HEK293T (cell line): ENCODE measurements at regions not wholly inside any gene's neighbourhood (a gene's known extent, or its start where the extent isn't known, plus 50 kb on each side); places are given as distances from the start of the nearest gene placed in this dataset.

Source experiments
- ELF4 ChIP-seq: fragments of 450-650 bp; IDR thresholded peaks from 2 replicates; pipeline ENCODE4 v1.6.1; 2017; ENCODE audit warnings: antibody characterized with exemption
- FOXM1 ChIP-seq: fragments of 450-650 bp; IDR thresholded peaks from 2 replicates; pipeline ENCODE4 v1.6.1; 2017; ENCODE audit warnings: mild to moderate bottlenecking, borderline replicate concordance
- LEF1 ChIP-seq: fragments of 450-650 bp; IDR thresholded peaks from 2 replicates; pipeline ENCODE4 v1.6.1; 2017; ENCODE audit warnings: mild to moderate bottlenecking, borderline replicate concordance
- NFRKB ChIP-seq: fragments of 450-650 bp; IDR thresholded peaks from 2 replicates; pipeline ENCODE4 v1.6.1; 2016; ENCODE audit warnings: mild to moderate bottlenecking, moderate library complexity
- PKNOX1 ChIP-seq: fragments of 450-650 bp; IDR thresholded peaks from 2 replicates; pipeline ENCODE4 v1.6.1; 2016
- SP1 ChIP-seq: fragments of 450-650 bp; IDR thresholded peaks from 2 replicates; pipeline ENCODE4 v1.6.1; 2017
- SUZ12 ChIP-seq: fragments of 450-650 bp; IDR thresholded peaks from 2 replicates; pipeline ENCODE4 v1.6.1; 2016; ENCODE audit warnings: mild to moderate bottlenecking
- TARDBP ChIP-seq: fragments of 450-650 bp; IDR thresholded peaks from 2 replicates; pipeline ENCODE4 v1.6.1; 2016

DNA sequence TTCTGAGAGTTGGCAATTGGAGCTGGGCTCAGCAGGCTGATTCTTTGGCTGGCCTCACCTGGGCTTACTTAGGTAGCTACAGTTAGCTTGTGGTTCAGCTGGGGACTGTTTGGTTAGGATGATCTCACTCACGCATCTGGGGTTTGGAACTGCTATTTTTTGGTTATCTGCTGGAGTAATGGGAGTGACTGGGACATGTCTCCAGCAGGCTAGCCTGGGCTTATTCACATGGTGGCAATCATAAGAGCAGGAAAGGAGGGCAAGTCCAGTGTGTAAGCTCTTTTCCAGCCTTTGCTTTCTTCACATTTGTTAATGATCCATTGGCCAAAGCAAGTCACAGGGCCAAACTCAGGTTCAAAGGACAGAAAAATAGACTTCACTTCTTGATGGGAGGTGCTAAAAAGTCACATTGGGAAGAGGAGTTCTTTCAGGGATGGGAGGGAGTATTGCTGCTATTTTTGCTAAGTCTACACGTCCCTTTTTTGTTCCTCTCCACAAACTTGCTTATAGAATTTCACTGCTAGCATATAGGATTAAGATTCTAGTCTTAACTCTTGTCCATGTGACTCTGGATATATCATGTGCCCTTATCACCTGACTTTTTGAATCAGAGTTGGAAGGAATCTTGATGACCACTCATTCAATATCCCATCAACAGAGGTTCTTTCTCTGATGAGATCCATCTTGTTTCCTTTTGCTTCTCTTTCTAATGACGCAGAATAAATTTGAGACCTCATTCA lies 174.0 kb downstream of the ZFP36L2 start:
- TF ChIP-seq ELF4, result no peak
- no peak for TF ChIP-seq NFRKB
- TF ChIP-seq LEF1, result no peak
- no peak for TF ChIP-seq SUZ12
- no peak for TF ChIP-seq SP1
- no peak for TF ChIP-seq FOXM1
- no peak for TF ChIP-seq PKNOX1
- TF ChIP-seq TARDBP, result no peak
